ENCODE measurements at regions not wholly inside any gene's neighbourhood (a gene's known extent, or its start where the extent isn't known, plus 50 kb on each side); places are given as distances from the start of the nearest gene placed in this dataset.

DNA sequence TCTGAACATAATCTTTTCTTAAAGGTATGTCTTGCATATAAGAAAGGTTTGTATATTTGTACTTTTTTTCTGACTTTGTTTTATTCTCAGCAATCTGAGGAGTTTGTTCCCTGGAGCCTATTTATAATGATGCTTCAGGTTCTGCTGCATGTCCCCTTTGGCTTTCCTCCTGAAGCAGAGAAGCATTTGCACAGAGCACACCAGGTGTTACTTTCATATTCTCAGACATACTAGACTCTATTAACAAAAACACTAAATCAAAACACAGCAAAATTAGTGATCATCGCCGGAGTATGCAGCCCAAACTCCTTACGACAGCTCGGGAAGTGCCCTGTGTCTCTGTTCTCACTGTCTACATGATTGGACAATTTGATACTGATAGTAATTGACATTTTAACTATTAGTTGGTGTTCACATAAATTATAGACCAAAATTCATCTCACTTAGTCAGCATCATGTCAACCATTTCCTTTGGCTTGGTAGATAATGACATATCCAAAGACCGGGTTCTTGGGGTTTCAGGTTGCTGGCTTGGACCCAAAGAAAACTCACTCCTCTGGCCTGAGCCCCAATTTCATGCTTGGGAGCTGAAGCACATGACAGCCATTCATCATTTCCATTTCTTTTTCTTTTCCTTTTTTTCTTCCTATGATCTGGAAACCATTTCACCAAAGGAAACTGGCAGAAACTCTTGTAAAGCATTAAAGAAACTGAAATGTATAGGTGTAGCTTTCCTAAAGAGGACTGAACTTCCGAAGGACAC, 400.1 kb upstream of the NRP1 start:
- Histone ChIP-seq H3K79me2 (ENCODE audit: insufficient read depth, low read length) (no peaks in the 10 kb centered on the region), H2AFZ (ENCODE audit: low read depth, low read length) (no peak overlapping the region), H3K27me3 (ENCODE audit: insufficient read depth, low read length, poor library complexity) (peaks cover 15% of the 10 kb centered on the region), H4K20me1 (ENCODE audit: insufficient read depth, low read length) (no peaks in the 10 kb centered on the region), H3K4me1 (ENCODE audit: insufficient read depth, low read length) (no peaks in the 10 kb centered on the region), H3K9me3 (ENCODE audit: insufficient read depth, low read length, severe bottlenecking) (no peaks in the 10 kb centered on the region), H3K9ac (ENCODE audit: low read depth, low read length) (no peak overlapping the region), H3K36me3 (ENCODE audit: insufficient read depth, low read length) (no peaks in the 10 kb centered on the region), H3K4me3 (ENCODE audit: low read depth in 1 of 2, low read length in 2 of 2) (no peak overlapping the region), H3K4me2 (ENCODE audit: insufficient read depth, low read length) (no peak overlapping the region), H3K27ac (ENCODE audit: low read length) (no peak overlapping the region)
- no peak for DNase-seq
- ATAC-seq (ENCODE audit: insufficient read depth, low read depth): no peak
- no peak for TF ChIP-seq EZH2 (IDR thresholded peaks at IDR 0.05; ENCODE audit: borderline replicate concordance, low read depth, low read length, severe bottlenecking)
- TF ChIP-seq CTCF (IDR thresholded peaks at IDR 0.05; ENCODE audit: borderline replicate concordance, extremely low read depth, low read length, poor library complexity, severe bottlenecking): no peak

- no peaks in the 10 kb centered on the region for H3K4me1 ChIP-seq (ENCODE audit: insufficient read depth, low read length)
- no peak overlapping the region for H2AFZ ChIP-seq (ENCODE audit: low read depth, low read length)
- H3K4me3 ChIP-seq (ENCODE audit: low read depth in 1 of 2, low read length in 2 of 2): no peak overlapping the region
- TF ChIP-seq EZH2 (IDR thresholded peaks at IDR 0.05; ENCODE audit: borderline replicate concordance, low read depth, low read length, severe bottlenecking): no peak
- TF ChIP-seq CTCF (IDR thresholded peaks at IDR 0.05; ENCODE audit: borderline replicate concordance, extremely low read depth, low read length, poor library complexity, severe bottlenecking): no peak
- no peak for ATAC-seq (ENCODE audit: insufficient read depth, low read depth)
- H4K20me1 ChIP-seq (ENCODE audit: insufficient read depth, low read length): no peaks in the 10 kb centered on the region
- no peak overlapping the region for H3K4me2 ChIP-seq (ENCODE audit: insufficient read depth, low read length)
- H3K79me2 ChIP-seq (ENCODE audit: insufficient read depth, low read length): no peaks in the 10 kb centered on the region
- H3K36me3 ChIP-seq (ENCODE audit: insufficient read depth, low read length): no peaks in the 10 kb centered on the region
- H3K27ac ChIP-seq (ENCODE audit: low read length): no peak overlapping the region
- H3K9ac ChIP-seq (ENCODE audit: low read depth, low read length): no peak overlapping the region
- DNase-seq: no peak
- H3K9me3 ChIP-seq (ENCODE audit: insufficient read depth, low read length, severe bottlenecking): no peaks in the 10 kb centered on the region
- H3K27me3 ChIP-seq (ENCODE audit: insufficient read depth, low read length, poor library complexity): peaks cover 19% of the 10 kb centered on the region
Measured at GRCh38 chr10:33733058-33733457, 398.6 kb upstream of the NRP1 start.

DNA sequence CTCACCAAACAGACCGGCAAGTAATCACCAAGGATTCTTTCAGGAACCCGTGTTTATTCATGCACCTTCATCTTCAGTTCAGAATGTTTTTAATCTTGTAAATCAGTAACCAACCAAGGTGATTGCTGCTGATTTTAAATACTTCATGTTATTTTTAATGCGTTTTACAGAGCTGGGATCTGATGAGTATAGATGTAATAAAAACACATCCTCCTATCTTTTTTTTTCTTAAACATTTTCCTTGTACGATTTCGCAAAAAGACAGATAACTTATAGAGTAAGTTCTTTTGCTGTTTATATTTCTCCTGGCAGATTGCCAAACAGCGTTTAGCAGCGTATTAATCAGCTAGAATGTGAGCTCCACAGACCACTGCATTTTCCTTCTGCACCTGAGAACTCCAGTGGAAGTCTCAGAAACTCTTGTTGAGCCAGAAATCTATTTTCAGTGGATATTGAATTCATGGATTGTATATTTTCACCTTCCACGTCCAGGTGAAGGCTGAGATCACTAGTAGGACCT, 397.8 kb upstream of the NRP1 start:
- no peak overlapping the region for H3K9ac ChIP-seq (ENCODE audit: low read depth, low read length)
- H3K79me2 ChIP-seq (ENCODE audit: insufficient read depth, low read length): no peaks in the 10 kb centered on the region
- no peaks in the 10 kb centered on the region for H3K36me3 ChIP-seq (ENCODE audit: insufficient read depth, low read length)
- TF ChIP-seq CTCF (IDR thresholded peaks at IDR 0.05; ENCODE audit: borderline replicate concordance, extremely low read depth, low read length, poor library complexity, severe bottlenecking) (no peak), EZH2 (IDR thresholded peaks at IDR 0.05; ENCODE audit: borderline replicate concordance, low read depth, low read length, severe bottlenecking) (no peak)
- no peaks in the 10 kb centered on the region for H3K4me1 ChIP-seq (ENCODE audit: insufficient read depth, low read length)
- no peaks in the 10 kb centered on the region for H4K20me1 ChIP-seq (ENCODE audit: insufficient read depth, low read length)
- H3K4me2 ChIP-seq (ENCODE audit: insufficient read depth, low read length): no peak overlapping the region
- DNase-seq: no peak
- peaks cover 19% of the 10 kb centered on the region for H3K27me3 ChIP-seq (ENCODE audit: insufficient read depth, low read length, poor library complexity)
- H3K27ac ChIP-seq (ENCODE audit: low read length): no peak overlapping the region
- H2AFZ ChIP-seq (ENCODE audit: low read depth, low read length): no peak overlapping the region
- H3K4me3 ChIP-seq (ENCODE audit: low read depth in 1 of 2, low read length in 2 of 2): no peak overlapping the region
- H3K9me3 ChIP-seq (ENCODE audit: insufficient read depth, low read length, severe bottlenecking): no peaks in the 10 kb centered on the region
- no peak for ATAC-seq (ENCODE audit: insufficient read depth, low read depth)
